HG03103 (cell line): ENCODE measurements at regions not wholly inside any gene's neighbourhood (a gene's known extent, or its start where the extent isn't known, plus 50 kb on each side); places are given as distances from the start of the nearest gene placed in this dataset.
"Not testable (repeated sequence)": the region's sequence is repeated elsewhere in the genome, so short reads cannot be mapped to it uniquely, and the experiment has no call there.

Experiments used
- ATAC-seq: cut with Tn5 transposase; IDR thresholded peaks from one replicate; pipeline ENCODE4 v1.9.1; 2021; ENCODE audit warnings: low read depth; ENCODE audit not compliant: unreplicated experiment

GRCh38 chr6:76792394-76792793 lies 670.9 kb downstream of the HTR1B start:
- ATAC-seq, result no peak

- no peak for ATAC-seq
These were observed 672.4 kb downstream of the HTR1B start for GRCh38 chr6:76790881-76791280.

DNA sequence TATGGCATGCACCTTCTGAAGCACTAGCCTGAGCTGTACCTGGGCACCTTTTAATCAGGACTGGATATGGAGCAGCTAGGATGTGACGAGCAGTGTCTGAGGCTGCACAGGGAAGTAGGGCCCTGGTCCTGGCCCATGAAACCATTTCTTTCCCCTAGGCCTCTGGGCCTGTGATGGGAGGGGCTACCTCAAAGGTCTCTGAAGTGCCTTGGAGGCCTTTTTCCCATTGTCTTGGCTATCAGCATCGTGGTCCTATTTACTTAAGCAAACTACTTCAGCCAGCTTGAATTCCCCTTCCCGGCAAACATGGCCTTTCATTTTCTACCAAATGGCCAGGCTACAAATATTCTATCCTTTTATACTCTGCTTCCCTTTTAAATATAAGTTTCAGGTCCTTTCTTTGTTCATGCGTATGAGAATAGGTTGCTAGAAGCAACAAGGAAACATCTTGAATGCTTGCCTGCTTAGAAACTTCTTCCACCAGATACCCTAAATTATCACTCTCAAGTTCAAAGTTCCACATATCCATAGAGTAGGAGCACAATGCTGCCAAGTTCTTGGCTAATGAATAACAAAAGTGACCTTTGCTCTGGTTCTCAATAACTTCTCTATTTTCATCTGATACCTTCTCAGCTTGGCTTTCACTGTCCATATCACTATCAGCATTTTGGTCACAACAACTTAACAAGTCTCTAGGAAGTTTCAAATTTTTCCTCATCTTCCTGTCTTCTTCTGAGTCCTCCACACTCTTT lies 673.1 kb downstream of the HTR1B start:
- ATAC-seq, result no peak

GRCh38 chr6:76789580-76789979 lies 673.7 kb downstream of the HTR1B start:
- no peak for ATAC-seq

DNA sequence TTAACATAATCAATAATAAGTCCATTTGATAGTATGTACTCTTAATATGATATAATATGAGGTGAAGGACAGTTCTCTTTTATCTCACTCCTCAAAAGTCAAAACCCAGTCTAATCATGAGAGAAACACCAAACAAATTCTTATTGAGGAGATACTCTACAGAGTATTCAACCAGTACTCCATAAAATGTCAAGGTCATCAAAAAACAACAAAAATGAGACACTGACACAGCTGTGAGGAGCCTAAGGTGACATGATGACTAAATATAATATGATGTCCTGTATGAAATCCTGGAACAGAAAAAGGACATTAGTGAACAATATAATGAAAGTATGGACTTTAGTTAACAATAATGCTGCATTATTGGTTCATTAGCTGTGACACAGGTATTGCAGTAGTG lies 675.1 kb downstream of the HTR1B start:
- ATAC-seq, result no peak

GRCh38 chr6:76779068-76779467 lies 684.2 kb downstream of the HTR1B start:
- ATAC-seq, result no peak

GRCh38 chr6:76776876-76777275 lies 686.4 kb downstream of the HTR1B start:
- no peak for ATAC-seq

GRCh38 chr6:76774781-76775384 lies 688.4 kb downstream of the HTR1B start:
- no peak for ATAC-seq

GRCh38 chr6:76772951-76773350 lies 690.3 kb downstream of the HTR1B start:
- no peak for ATAC-seq

DNA sequence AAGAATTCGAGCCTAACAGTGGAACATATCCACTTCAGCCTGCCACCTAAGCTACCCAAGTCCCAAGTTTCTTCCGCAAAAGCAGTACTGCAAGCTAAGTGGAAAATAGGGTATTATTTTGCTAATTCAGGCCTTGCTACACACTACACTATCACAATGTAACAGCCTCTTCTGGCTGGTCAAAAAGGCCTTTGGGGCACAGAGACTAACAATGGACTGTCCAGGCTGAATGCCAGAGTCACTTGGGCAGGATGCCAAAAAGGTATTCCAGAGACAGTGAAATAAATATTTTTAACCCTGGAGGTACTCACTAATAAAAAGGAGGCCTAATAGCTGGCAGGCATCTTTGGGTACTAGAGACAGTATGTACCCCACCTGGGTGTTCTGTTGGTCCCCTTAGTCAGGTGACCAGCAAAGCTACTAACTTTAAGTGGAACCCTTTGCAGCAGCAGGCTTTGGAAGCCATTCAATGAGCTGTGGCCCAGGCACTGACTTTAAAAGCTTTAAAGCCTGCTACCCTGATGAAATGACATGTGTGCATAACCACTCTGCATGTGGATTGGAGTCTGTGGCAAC lies 692.1 kb downstream of the HTR1B start:
- ATAC-seq, result no peak

- no peak for ATAC-seq
These were observed 693.0 kb downstream of the HTR1B start for GRCh38 chr6:76770281-76770680.

DNA sequence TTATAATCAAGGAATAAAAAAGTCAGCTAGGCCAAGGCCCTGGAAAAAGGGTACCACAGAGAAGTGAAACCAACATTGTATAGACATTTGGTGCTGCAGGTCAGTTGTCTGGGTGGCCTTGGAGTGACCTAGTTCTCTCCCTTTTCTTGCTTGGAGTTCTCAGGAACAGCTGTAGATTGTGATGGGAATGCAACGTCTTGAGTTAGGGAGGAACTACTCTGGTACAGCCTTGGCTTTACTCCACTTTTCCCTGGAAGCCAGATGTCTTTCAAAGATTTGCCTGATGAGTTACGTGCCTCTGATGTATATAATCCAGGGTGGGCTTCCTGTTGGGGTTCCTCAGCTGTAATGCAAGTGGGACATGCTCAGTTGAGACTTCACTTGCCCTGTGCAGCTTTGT lies 694.7 kb downstream of the HTR1B start:
- no peak for ATAC-seq

DNA sequence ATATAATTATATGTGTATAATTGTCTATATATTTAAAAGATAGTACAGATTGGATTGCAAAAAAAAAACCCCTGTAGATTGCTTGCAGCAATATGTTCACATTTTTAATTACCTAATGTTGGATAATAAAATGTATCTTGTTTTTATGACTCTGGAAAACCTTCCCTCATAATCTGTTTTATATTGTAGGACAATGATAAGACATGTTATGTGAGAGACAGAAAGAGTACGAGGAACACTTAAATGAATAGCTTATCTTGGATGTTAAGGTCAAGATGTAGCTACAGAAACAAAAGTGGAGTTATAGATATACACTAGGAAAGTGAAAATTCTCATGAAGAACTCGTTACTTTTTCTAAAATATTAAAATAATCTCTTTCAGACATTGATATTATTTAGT lies 691.6 kb upstream of the IMPG1 start:
- no peak for ATAC-seq

DNA sequence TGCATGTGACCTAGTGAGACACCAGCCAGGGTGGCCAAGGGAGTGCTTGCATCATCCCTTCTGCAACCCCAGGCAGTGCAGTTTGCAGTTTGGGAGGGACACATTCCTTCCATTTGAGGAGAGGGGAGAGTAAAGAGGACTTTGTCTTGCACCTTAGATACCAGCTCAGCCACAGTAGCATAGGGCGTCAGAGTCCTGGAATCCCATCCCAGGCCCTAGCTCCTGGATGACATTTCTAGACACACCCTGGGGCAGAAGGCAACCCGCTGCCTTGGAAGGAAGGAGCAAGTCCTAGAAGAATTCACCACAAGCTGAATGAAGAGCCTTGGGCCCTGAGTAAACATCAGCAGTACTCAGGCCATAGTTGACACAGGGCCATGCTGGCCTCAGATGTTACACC lies 680.4 kb upstream of the IMPG1 start:
- no peak for ATAC-seq

- not testable (repeated sequence) for ATAC-seq
These were observed 672.9 kb upstream of the IMPG1 start for GRCh38 chr6:76745388-76745787.

- ATAC-seq, result not testable (repeated sequence)
These were observed 671.8 kb upstream of the IMPG1 start for GRCh38 chr6:76744151-76744720.

GRCh38 chr6:76742919-76743318 lies 670.5 kb upstream of the IMPG1 start:
- ATAC-seq, result no peak

DNA sequence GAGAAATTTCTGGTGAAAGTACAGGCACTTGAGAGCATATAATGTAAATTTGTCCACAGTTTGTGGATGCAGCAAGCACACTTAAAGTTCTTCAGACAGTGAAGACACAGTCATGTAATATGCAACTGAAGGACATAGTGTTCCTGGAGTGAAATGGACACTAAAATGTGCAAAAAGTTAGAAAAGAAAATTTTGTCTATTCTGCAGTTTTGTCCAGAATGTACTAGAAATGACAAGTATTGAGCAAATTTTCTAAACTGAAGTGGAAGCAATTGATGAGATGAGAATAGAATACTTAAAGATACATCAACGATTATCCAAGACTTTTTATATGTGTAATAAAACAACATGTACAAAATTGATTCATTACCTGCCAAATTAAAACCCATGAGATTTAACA lies 647.0 kb upstream of the IMPG1 start:
- no peak for ATAC-seq

DNA sequence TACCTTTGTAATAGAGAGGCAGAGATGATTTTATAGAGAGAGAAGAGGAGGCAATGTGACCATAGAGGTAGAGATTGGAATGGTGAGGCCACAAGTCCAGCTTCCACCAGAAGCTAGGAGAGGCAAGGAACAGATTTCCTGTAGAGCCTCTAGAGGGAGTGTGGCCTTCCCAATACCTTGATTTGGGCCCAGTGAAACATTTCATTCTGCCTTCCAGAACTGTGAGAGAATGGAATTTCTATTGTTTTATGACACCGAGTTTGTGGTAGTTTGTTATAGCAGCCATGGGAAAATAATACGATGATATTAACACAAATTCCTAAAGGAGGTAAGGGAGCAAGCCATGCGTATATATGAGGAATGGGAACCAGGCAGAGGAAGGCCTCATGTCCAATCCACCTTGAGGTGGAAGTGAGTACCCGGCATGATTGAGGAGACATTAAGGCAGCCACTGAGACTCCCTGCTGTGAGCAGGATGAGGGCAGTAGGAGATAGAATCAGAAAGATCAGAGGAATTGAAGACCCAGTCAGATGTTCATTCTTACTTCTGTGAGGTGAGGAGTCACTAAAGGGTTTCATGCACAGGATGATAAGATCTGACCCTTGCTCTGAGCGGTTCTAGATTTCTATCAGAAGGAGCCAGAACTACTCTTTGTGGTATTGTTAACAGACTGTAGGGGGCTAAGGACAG lies 636.3 kb upstream of the IMPG1 start:
- no peak for ATAC-seq

- no peak for ATAC-seq
These were observed 635.2 kb upstream of the IMPG1 start for GRCh38 chr6:76707630-76708029.

GRCh38 chr6:76706631-76707030 lies 634.2 kb upstream of the IMPG1 start:
- ATAC-seq, result no peak
